Transverse colon (tissue), 4 donors: ENCODE measurements at regions not wholly inside any gene's neighbourhood (a gene's known extent, or its start where the extent isn't known, plus 50 kb on each side); places are given as distances from the start of the nearest gene placed in this dataset.

Source experiments
- DNase-seq: peaks from one replicate; pipeline ENCODE4 v3.0.0-alpha.2; 2019
- H3K27ac ChIP-seq, 4 donors: fragments of 200-600 bp; sonication (generic); 2 replicates each; pipeline ENCODE4 v1.5.1; 2016 to 2018; ENCODE audit warnings: inconsistent platforms in 4 of 4
- H3K27me3 ChIP-seq: fragments of 200-600 bp; sonication (generic); 2 replicates; pipeline ENCODE4 v1.5.1; 2017; ENCODE audit warnings: inconsistent platforms
- H3K36me3 ChIP-seq, 4 donors: fragments of 200-600 bp; sonication (generic); 2 replicates each; pipeline ENCODE4 v1.5.1; 2017 to 2019; ENCODE audit warnings: inconsistent platforms in 4 of 4
- H3K4me1 ChIP-seq, 4 donors: fragments of 200-600 bp; sonication (generic); 2 replicates each; pipeline ENCODE4 v1.5.1; 2017 to 2020; ENCODE audit warnings: inconsistent platforms in 4 of 4
- H3K4me3 ChIP-seq, 4 donors: fragments of 200-600 bp; sonication (generic); 1 replicate in 1 of 4; 2 replicates in 3 of 4; pipeline versions ENCODE4 v1.5.1 to v1.6.1; 2017 to 2019; ENCODE audit warnings: inconsistent platforms in 4 of 4
- H3K9me3 ChIP-seq, 2 donors: fragments of 200-600 bp; sonication (generic); 2 replicates each; pipeline ENCODE4 v1.5.1; 2017 to 2019; ENCODE audit warnings: inconsistent platforms in 2 of 2
- EP300 ChIP-seq: sonication (generic); formaldehyde crosslinking; IDR thresholded peaks from one replicate; pipeline ENCODE4 v1.6.1; 2017; ENCODE audit warnings: antibody characterized with exemption, low read depth
- POLR2A ChIP-seq: fragments of 450-650 bp; IDR thresholded peaks from one replicate; pipeline ENCODE4 v1.6.1; 2016; ENCODE audit warnings: antibody characterized with exemption, mild to moderate bottlenecking, moderate library complexity
- POLR2AphosphoS5 ChIP-seq, 3 donors: sonication (generic); formaldehyde crosslinking; IDR thresholded peaks; one replicate each; pipeline ENCODE4 v1.6.1; 2016; ENCODE audit warnings: antibody characterized with exemption in 3 of 3
- WGBS, 2 donors: methylation state at CpG; one replicate each; pipeline ENCODE4 v1.1.5; 2018; ENCODE audit warnings: low coverage in 1 of 2; 5-methylcytosine and 5-hydroxymethylcytosine counted together
- in situ Hi-C, 4 donors: fragments of 200-750 bp; cut with MboI; loops; one replicate each; pipeline versions ENCODE4 v1.15.0 to v1.15.1; 2017; ENCODE audit warnings: low sequenced_read_pairs in 3 of 4, low pct_ligation_motif_present in 1 of 4, low pct_unique_long_range_greater_than_20kb in 1 of 4
- intact Hi-C: fragments of 100-400 bp; cut with DNase I; formaldehyde crosslinking; loops from one replicate; pipeline ENCODE4 v1.15.1; 2023; ENCODE audit warnings: low total_unique reads
- TF ChIP-seq, protein P1 (sequence below), 5 experiments: fragments of 200-600 bp in 3 of 5; fragments of 450-650 bp in 2 of 5; sonication (generic) in 3 of 5; IDR thresholded peaks; 1 replicate in 2 of 5; 2 replicates in 3 of 5; pipeline ENCODE4 v1.5.1; 2016 to 2017; ENCODE audit warnings: antibody characterized with exemption in 5 of 5, inconsistent platforms in 3 of 5, mild to moderate bottlenecking in 2 of 5, moderate library complexity in 1 of 5

DNA sequence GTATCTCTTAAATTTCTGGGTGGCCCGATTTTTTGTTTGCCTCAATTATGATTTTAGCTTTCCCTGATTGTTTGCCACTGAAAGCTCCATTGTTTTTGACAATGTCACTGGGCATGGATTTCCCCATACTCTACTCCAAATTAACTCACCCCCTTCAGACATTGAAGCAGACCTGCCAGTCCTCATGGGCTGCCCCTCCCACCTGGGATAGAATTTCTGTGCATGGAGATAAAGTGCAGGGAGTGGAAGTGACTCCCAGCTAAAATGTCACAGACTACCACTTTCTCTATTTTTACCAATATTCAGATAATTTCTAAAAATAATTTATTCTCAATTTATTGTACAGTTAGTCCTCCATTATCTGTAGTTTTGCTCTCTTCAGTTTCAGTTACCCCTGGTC is 79.1 kb upstream of the CLPB start:
- H3K27ac ChIP-seq: no peak overlapping the region
- no peak for TF ChIP-seq POLR2A
- TF ChIP-seq EP300: no peak
- TF ChIP-seq, protein P1, sequence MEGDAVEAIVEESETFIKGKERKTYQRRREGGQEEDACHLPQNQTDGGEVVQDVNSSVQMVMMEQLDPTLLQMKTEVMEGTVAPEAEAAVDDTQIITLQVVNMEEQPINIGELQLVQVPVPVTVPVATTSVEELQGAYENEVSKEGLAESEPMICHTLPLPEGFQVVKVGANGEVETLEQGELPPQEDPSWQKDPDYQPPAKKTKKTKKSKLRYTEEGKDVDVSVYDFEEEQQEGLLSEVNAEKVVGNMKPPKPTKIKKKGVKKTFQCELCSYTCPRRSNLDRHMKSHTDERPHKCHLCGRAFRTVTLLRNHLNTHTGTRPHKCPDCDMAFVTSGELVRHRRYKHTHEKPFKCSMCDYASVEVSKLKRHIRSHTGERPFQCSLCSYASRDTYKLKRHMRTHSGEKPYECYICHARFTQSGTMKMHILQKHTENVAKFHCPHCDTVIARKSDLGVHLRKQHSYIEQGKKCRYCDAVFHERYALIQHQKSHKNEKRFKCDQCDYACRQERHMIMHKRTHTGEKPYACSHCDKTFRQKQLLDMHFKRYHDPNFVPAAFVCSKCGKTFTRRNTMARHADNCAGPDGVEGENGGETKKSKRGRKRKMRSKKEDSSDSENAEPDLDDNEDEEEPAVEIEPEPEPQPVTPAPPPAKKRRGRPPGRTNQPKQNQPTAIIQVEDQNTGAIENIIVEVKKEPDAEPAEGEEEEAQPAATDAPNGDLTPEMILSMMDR (IDR thresholded peaks at IDR 0.05): no peak
- no peak for TF ChIP-seq POLR2AphosphoS5 (IDR thresholded peaks at IDR 0.05)

DNA sequence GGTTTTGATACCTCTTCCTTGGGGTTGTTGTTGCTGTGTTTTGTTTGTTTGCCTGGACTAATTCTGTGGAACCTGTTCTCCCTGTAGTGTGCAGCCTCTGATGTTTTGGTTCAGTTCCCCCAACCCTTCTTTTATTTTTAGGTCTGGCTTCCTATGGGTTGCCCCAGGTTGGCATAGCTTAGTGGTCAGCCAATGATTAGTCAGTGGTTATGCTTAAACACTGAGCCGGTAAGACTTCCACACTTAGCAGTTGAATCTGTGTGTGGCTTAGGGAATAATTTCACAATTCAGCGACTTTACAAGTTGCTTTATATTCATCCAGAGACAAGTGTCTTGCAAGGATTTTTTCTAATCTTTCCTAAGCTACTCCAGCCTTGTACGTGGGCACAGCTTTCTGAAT is 78.6 kb upstream of the CLPB start:
- in situ Hi-C loops: no loop called here
- no peak overlapping the region for H3K27ac ChIP-seq
- no peak for DNase-seq
- H3K27me3 ChIP-seq: no peaks in the 10 kb centered on the region
- no peaks in the 10 kb centered on the region for H3K4me1 ChIP-seq
- peaks cover 0 to 10% of the 10 kb centered on the region in 2 donors for H3K9me3 ChIP-seq
- no peaks in the 10 kb centered on the region for H3K36me3 ChIP-seq
- WGBS, 2 donors: 75 to 77% methylated on average over 1 to 3 of the region's 3 CpGs
- no peak for TF ChIP-seq POLR2AphosphoS5 (IDR thresholded peaks at IDR 0.05)
- TF ChIP-seq POLR2A: no peak
- TF ChIP-seq EP300: no peak
- TF ChIP-seq, protein P1 (IDR thresholded peaks at IDR 0.05): no peak
- intact Hi-C loops: no loop called here
- no peak overlapping the region for H3K4me3 ChIP-seq

More for the DNA sequence above, 79.1 kb upstream of the CLPB start:
- in situ Hi-C loops (no loop called here), intact Hi-C loops (no loop called here)
- 83 to 89% methylated on average over 1 of the region's 1 CpG for WGBS, 2 donors
- Histone ChIP-seq H3K9me3 (peaks cover 0 to 10% of the 10 kb centered on the region in 2 donors), H3K4me1 (no peaks in the 10 kb centered on the region), H3K27me3 (no peaks in the 10 kb centered on the region), H3K4me3 (no peak overlapping the region), H3K36me3 (no peaks in the 10 kb centered on the region)
- no peak for DNase-seq

DNA sequence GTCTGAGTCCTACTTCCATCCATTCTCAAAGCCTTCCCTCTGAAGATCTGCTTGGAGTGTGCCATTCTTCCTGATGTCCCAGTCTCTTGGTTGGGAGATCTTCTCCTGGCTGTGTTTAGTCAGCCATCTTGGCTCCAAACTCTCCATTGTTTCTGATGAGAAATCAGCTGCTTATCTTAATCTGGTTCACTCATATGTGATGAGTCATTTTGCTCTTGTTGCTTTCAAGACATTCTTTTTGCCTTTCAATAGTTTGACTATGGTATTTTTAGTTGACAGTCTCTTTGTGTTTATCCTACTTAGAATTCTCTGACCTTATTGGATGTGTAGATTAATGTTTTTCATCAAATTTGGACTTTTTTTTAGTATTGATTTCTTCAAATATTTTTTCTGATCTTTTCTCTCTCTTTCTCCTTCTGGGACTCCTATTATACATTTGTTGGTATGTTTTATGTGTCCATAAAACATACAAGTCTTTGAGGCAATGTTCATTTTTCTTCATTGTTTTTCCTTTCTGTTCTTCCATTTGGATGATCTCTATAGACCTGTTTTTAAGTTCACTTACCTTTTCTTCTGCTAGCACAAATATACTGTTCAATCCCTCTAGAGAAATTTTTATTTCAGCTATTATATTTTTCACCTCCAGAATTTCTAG is 77.2 kb upstream of the CLPB start:
- Histone ChIP-seq H3K36me3 (no peaks in the 10 kb centered on the region), H3K4me1 (no peaks in the 10 kb centered on the region), H3K27ac (no peak overlapping the region), H3K4me3 (no peak overlapping the region), H3K9me3 (peaks cover 0 to 10% of the 10 kb centered on the region in 2 donors), H3K27me3 (no peaks in the 10 kb centered on the region)
- TF ChIP-seq EP300 (no peak), POLR2A (no peak), POLR2AphosphoS5 (IDR thresholded peaks at IDR 0.05) (no peak)
- TF ChIP-seq, protein P1 (IDR thresholded peaks at IDR 0.05): no peak
- in situ Hi-C loops (no loop called here), intact Hi-C loops (no loop called here)
- no peak for DNase-seq

DNA sequence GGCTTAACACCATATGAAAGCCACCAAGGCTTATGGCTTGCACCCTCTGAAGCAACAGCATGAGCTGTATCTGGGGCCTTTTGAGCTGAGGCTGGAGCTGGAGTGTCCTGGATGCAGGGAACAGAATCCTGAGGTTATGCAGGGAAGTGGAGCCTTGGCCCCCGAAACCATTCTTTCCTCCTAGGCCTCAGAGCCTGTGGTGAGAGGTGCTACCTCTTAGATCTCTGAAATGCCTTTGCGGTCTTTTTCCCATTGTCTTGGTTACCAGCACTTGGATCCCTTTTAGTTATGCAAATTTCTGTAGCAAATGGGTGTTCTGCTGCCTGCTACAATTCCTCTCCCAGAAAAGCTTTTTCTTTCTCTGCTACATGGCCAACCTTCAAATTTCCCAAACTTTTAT is 72.7 kb upstream of the CLPB start:
- Histone ChIP-seq H3K27me3 (no peaks in the 10 kb centered on the region), H3K4me1 (no peaks in the 10 kb centered on the region), H3K27ac (no peak overlapping the region), H3K4me3 (no peak overlapping the region), H3K36me3 (no peaks in the 10 kb centered on the region), H3K9me3 (peaks cover 6 to 10% of the 10 kb centered on the region in 2 donors)
- TF ChIP-seq, protein P1 (IDR thresholded peaks at IDR 0.05): no peak
- TF ChIP-seq POLR2AphosphoS5 (IDR thresholded peaks at IDR 0.05): no peak
- no peak for TF ChIP-seq POLR2A
- no peak for TF ChIP-seq EP300
- 89% methylated on average over 2 of the region's 2 CpGs; no CpG with 5 or more reads in 1 of the 2 donors for WGBS, 2 donors
- in situ Hi-C loops (no loop called here), intact Hi-C loops (no loop called here)
- no peak for DNase-seq
